Left cardiac atrium (tissue), 4 donors: ENCODE measurements at regions not wholly inside any gene's neighbourhood (a gene's known extent, or its start where the extent isn't known, plus 50 kb on each side); places are given as distances from the start of the nearest gene placed in this dataset.
"Not testable (repeated sequence)": the region's sequence is repeated elsewhere in the genome, so short reads cannot be mapped to it uniquely, and the experiment has no call there.

Experiments used
- ATAC-seq, 2 donors: fragments of 200-7000 bp; cut with Tn5 transposase; one replicate each; pipeline ENCODE4 v1.9.1; 2020; ENCODE audit warnings: mild to moderate bottlenecking in 2 of 2, moderate library complexity in 2 of 2
- DNase-seq: peaks from one replicate; pipeline ENCODE4 v3.0.0-alpha.2; 2020
- intact Hi-C, 2 donors: fragments of 100-400 bp; cut with DNase I; formaldehyde crosslinking; loops; one replicate each; pipeline versions ENCODE4 v1.14.1 to v1.15.1; 2022 to 2023
- donor health status: DM: no; HTN: yes; CAD: no.
- donor health status: DM: no; HTN: yes; CAD: no; lungs with severe emphysema.
- donor health status: DM: yes; HTN: yes; CAD: no.
- donor health status: Dilated cardiomyopathy.

DNA sequence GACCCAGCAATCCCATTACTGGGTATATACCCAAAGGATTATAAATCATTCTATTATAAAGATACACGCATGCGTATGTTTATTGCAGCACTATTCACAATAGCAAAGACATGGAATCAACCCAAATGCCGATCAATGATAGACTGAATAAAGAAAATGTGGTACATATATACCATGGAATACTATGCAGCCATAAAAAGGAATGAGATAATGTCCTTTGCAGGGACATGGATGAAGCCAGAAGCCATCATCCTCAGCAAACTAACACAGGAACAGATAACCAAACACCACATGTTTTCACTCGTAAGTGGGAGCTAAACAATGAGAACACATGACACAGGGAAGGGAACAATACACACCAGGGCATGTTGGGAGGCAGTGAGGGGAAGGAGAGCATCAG is 245.7 kb downstream of the DEPDC1B start:
- DNase-seq, ATAC-seq, intact Hi-C loops: not testable (repeated sequence)

DNA sequence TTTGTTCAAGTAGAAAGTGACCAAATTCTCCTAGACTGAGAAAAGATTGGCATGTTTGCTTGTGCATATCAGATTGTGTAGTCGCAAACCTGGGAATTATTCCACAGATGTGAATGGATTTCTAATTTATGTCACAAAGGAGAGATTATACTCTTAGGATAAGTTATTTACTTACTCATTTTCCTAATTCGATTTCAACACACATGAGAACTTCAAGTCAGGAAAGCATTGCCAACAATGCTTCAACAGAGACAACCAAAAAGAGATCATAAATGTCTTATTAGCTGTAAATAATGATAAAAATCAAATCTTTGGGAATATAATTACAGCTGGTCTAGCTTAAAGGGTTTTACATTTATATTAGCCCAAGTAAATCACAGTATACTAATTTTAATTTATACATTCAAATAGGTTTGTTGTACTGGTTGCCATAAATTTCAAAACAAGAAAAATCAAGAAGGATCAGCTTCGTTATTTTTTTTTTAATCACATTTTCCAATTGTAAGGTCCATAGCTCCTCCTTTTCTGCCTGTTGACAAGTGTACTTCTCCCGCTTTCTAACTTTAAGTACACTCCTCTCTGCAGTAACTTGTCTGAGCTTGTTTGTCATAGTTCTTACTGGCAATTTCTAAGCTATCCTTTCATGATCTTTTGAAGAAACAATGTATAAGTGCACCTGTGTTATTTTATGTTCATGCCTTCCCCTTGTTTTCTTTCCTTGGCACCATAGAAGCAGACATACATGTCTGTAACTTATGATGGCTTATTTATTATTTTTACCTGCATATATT is 246.6 kb downstream of the DEPDC1B start:
- intact Hi-C loops, result no loop called here
- no peak for DNase-seq
- no peak for ATAC-seq

GRCh38 chr5:60448600-60448999 is 251.4 kb downstream of the DEPDC1B start:
- DNase-seq (no peak), ATAC-seq (no peak)
- intact Hi-C loops, result no loop called here

GRCh38 chr5:60447488-60447920 is 252.5 kb downstream of the DEPDC1B start:
- intact Hi-C loops, result no loop called here
- no peak for ATAC-seq
- no peak for DNase-seq

DNA sequence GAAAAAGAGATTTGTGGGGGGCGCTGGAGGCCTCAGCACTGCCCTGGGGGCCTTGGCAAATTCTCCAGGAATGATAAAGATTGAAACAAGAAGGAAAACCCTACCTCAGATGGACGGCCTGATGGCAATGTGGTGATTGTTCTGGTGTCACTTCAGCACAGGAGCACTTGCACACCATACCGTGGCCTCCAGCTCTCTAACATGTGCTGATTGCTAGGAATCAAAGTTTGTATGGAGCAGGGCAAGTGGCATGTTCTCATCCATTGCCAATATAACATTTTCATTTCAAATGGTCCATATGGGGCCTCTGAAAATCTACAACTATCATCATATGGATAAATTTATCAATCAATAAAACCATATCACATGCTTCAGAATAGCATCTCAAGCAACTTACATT is 253.0 kb downstream of the DEPDC1B start:
- DNase-seq (no peak), ATAC-seq (no peak)
- intact Hi-C loops, result no loop called here

DNA sequence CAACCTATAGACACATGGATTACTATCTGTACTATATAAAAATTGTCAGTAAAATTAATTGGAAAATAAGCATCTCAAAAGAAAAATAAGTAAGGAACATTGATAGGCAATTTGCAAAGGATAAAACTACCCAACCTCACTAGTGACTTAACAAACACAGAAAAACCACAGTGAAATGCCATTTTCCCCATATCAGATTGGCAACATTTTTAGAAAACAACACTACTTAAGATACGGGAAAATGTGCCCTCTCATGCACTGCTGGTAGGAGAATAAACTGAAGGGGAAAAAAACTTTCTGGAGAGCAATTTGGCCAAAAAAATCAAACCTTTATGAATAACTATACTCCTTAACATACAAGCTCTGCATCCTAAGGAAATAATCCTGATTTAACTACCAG is 254.0 kb downstream of the DEPDC1B start:
- ATAC-seq (no peak), DNase-seq (no peak)
- intact Hi-C loops, result no loop called here

DNA sequence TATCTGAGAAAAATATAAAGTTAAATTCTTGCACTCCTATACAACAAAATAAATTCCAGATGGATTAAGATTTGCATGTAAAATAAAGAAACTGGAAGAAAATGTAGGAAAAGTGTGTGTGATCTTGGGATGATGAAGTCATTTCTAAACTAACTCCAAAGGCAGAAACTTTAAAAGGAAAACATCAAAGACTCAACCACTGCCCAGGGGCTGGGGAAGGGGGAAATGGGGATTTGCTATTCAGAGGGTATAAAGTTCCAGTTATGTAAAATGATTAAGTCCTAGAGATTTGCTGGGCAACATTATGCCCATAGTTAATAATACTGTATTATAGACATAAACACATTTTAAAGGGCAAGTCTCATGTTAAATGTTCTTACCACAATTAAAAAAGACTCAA is 254.5 kb downstream of the DEPDC1B start:
- DNase-seq (no peak), ATAC-seq (no peak)
- intact Hi-C loops, result no loop called here

DNA sequence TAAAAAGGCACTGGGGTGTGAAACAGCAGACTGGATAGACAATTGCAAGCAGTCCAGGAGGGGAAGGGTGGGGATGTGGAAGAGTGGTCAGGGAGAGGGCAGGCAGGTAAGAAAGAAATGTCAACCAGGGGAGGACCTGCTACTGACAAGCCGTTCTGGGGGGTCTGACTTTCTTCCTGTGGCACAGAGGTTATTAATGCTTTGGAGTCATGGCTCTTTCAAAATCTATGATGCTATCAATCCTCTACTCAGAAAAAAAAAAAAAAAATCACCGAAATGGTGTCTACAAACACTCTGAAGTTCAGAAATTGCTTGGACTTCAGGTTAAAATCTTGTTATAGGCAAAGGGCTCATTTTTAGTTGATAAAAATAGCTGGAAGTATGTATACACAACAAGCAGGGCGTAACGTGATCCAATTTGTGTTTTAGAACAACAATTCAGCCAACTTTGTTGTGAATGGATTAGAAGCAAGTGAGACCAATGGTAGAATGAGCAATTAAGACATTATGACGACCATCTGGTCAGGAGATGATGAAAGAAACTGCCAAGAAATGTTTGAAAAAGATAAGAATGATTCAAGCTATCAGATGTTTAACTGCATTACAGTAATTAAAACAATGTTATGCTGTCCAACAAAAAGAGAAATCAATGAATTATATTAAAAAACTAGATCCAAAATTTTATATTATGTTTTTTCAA is 255.2 kb downstream of the DEPDC1B start:
- intact Hi-C loops, result no loop called here
- DNase-seq (no peak), ATAC-seq (no peak)

- ATAC-seq, result no peak
- no peak for DNase-seq
- intact Hi-C loops, result no loop called here
These were observed 260.4 kb downstream of the DEPDC1B start for GRCh38 chr5:60439552-60439951.

DNA sequence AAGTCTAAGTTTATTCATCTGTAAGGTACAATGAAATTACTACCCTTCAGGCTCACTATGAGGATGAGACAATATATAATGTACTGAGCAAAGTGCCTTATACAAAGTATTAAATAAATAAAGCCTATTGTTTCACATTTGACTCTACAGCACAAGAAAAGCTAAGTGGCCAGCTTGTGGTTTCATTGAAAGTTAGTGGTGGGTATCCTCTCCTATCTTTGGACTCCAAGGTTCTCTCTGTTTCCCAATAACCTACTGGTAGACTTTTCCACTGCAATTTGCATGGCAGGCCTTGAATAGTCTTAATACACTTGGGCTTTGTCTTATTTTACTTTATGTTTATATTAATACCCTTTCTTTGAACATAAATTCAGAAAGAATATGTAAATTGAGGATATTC is 262.7 kb downstream of the DEPDC1B start:
- ATAC-seq (no peak), DNase-seq (no peak)
- intact Hi-C loops, result no loop called here

DNA sequence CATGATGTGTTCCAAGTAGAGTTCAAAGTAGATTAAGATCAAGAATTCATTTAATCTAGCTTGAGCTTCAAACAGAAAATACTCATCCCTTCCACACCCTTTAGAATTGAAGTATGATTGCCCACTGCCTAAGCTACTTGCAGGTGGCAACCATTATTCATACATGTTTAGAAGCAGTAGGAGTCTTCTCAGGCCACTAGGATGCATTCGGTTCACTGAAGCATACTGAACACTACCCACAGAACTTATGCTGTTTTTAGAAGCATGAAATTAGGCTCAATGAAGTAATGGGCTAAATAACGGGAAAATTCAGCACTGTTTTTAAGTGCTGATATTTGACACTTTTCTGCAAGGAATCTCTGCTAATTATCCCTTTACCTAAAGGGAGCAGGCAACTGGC is 263.4 kb downstream of the DEPDC1B start:
- DNase-seq, result no peak

GRCh38 chr5:60435808-60436207 is 264.2 kb downstream of the DEPDC1B start:
- ATAC-seq (no peak), DNase-seq (no peak)
- intact Hi-C loops, result no loop called here

More for the DNA sequence above, 263.4 kb downstream of the DEPDC1B start:
- ATAC-seq, result no peak
- intact Hi-C loops, result no loop called here

DNA sequence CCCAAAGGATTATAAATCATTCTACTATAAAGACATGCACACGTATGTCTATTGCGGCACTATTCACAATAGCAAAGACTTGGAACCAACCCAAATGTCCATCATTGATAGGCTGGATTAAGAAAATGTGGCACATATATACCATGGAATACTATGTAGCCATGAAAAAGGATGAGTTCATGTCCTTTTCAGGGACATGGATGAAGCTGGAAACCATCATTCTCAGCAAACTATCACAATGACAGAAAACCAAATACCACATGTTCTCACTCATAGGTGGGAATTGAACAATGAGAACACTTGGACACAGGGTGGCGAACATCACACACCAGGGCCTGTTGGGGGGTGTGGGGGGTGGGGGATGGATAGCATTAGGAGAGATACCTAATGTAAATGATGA is 273.8 kb downstream of the DEPDC1B start:
- DNase-seq, result not testable (repeated sequence)

GRCh38 chr5:60420773-60421172 is 279.2 kb downstream of the DEPDC1B start:
- ATAC-seq, DNase-seq, intact Hi-C loops: not testable (repeated sequence)

More for the DNA sequence above, 273.8 kb downstream of the DEPDC1B start:
- intact Hi-C loops, ATAC-seq: not testable (repeated sequence)

GRCh38 chr5:60417500-60418181 is 282.3 kb downstream of the DEPDC1B start:
- no peak for ATAC-seq
- DNase-seq, result no peak
- intact Hi-C loops, result no loop called here

- no peak for ATAC-seq
- intact Hi-C loops, result no loop called here
- DNase-seq, result no peak
These were observed 284.5 kb downstream of the DEPDC1B start for GRCh38 chr5:60415443-60415842.

- intact Hi-C loops, result no loop called here
- ATAC-seq (no peak), DNase-seq (no peak)
These were observed 289.5 kb downstream of the DEPDC1B start for GRCh38 chr5:60410427-60410826.

DNA sequence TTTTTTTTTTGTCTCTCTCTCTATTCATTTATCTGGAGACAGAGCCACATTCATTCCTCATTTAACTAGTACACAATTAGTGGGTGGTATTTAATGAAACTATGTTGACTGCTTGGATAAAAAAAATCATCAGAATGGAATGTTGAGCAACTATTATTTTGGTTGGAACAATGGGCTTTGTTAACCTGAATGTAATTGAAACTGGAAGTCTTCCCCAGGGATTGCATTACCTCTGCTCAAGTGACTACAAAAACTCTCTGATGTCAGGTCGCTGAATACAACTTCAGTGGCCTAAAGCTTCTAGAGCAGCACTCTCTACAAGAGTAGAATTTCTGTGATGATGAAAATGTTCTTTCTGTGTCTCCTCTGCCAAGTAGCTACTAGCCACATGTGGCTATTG is 295.8 kb downstream of the DEPDC1B start:
- DNase-seq (no peak), ATAC-seq (no peak)
- intact Hi-C loops, result no loop called here

GRCh38 chr5:60403343-60404006 is 296.5 kb downstream of the DEPDC1B start:
- no peak for ATAC-seq
- intact Hi-C loops, result no loop called here
- DNase-seq, result no peak
